Spinal cord (tissue), 9 donors: ENCODE measurements at regions not wholly inside any gene's neighbourhood (a gene's known extent, or its start where the extent isn't known, plus 50 kb on each side); places are given as distances from the start of the nearest gene placed in this dataset.

Experiments used
- DNase-seq, 6 donors: peaks; one replicate each; pipeline versions ENCODE4 v3.0.0 to v3.0.0-alpha.2; 2013 to 2015; ENCODE audit warnings: low spot score in 6 of 6, low read depth in 4 of 6
- H3K27ac ChIP-seq: one replicate; pipeline ENCODE4 v1.5.1; 2013; ENCODE audit warnings: low read depth, low read length, control low read depth
- H3K27me3 ChIP-seq: one replicate; pipeline ENCODE4 v1.6.1; 2013; ENCODE audit warnings: low read length; ENCODE audit not compliant: control insufficient read depth, insufficient read depth
- H3K36me3 ChIP-seq: one replicate; pipeline ENCODE4 v1.6.1; 2013; ENCODE audit warnings: low read length; ENCODE audit not compliant: control insufficient read depth, insufficient read depth
- H3K4me1 ChIP-seq: one replicate; pipeline ENCODE4 v1.6.1; 2013; ENCODE audit warnings: low read length; ENCODE audit not compliant: control insufficient read depth, insufficient read depth
- H3K4me3 ChIP-seq: one replicate; pipeline ENCODE4 v1.5.1; 2013; ENCODE audit warnings: low read depth, low read length, control low read depth
- H3K9me3 ChIP-seq: one replicate; pipeline ENCODE4 v1.6.1; 2013; ENCODE audit warnings: low read length; ENCODE audit not compliant: control insufficient read depth, insufficient read depth
- WGBS: methylation state at CpG from one replicate; pipeline ENCODE4 v1.1.5; 2013; ENCODE audit warnings: missing lambda C conversion rate; ENCODE audit not compliant: insufficient coverage; 5-methylcytosine and 5-hydroxymethylcytosine counted together
- donor health status: healthy.

GRCh38 chr9:80792726-80793125 lies 896.6 kb downstream of the TLE1 start:
- Histone ChIP-seq H3K36me3 (no peaks in the 10 kb centered on the region), H3K4me1 (no peaks in the 10 kb centered on the region), H3K9me3 (no peaks in the 10 kb centered on the region), H3K4me3 (no peak overlapping the region), H3K27me3 (no peaks in the 10 kb centered on the region), H3K27ac (no peak overlapping the region)
- DNase-seq = peak in 1 of 6 donors; percentile 63
- WGBS = 100% methylated on average over 1 of the region's 3 CpGs

DNA sequence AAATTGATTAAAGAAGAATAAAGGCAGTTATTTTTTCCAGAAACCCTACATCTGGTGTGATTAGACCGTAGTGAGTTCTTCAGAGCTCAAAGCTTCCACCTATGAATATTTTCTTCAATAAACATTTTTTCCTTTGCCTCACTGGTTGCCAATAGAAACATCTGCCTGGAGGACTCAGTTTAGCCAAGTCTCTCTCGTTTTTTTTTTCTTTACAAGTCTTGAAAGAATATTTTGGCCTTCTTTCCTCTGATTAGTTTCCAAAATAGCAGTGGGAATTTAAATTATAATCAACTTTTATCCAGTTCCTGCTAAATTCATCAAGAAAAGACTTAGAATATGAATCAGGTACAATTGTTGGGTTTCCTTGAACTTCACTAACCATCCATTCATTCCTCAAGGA lies 897.5 kb downstream of the TLE1 start:
- Histone ChIP-seq H3K27me3 (no peaks in the 10 kb centered on the region), H3K36me3 (no peaks in the 10 kb centered on the region), H3K27ac (no peak overlapping the region), H3K4me3 (no peak overlapping the region), H3K9me3 (no peaks in the 10 kb centered on the region), H3K4me1 (no peaks in the 10 kb centered on the region)
- WGBS = no CpG with 5 or more reads among the region's 2 CpGs
- DNase-seq = peak in 1 of 6 donors; percentile 31

- Histone ChIP-seq H3K27me3 (no peaks in the 10 kb centered on the region), H3K27ac (no peak overlapping the region), H3K9me3 (no peaks in the 10 kb centered on the region), H3K4me3 (no peak overlapping the region), H3K4me1 (no peaks in the 10 kb centered on the region), H3K36me3 (no peaks in the 10 kb centered on the region)
- no peak for DNase-seq
Observed at GRCh38 chr9:80790764-80791163, 898.6 kb downstream of the TLE1 start.

DNA sequence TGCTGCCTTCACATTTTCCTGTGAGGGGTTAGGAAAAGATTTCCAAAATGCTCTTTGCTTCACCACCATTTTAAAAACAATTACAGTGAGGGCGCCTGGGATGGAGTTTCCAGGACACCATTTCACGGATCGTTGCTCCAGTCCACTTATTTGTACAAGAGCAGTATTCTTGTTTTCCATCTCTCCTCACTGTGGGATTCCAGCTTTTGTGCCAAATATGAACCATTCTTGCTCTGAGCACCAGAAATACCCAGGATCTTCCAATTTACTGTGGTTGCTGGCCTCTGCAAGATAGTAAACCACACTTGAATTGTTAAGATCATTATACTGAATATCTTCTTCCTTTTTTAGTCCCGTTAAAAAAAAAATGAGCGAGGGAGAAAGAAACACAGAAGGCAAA lies 899.5 kb downstream of the TLE1 start:
- no peaks in the 10 kb centered on the region for H3K4me1 ChIP-seq
- H3K36me3 ChIP-seq = no peaks in the 10 kb centered on the region
- H3K27ac ChIP-seq = no peak overlapping the region
- WGBS = 51% methylated on average over 3 of the region's 5 CpGs
- no peak overlapping the region for H3K4me3 ChIP-seq
- DNase-seq = peak in 2 of 6 donors; percentile 33 to 52
- H3K27me3 ChIP-seq = no peaks in the 10 kb centered on the region
- no peaks in the 10 kb centered on the region for H3K9me3 ChIP-seq

GRCh38 chr9:80787636-80788035 lies 901.7 kb downstream of the TLE1 start:
- WGBS = no CpG with 5 or more reads among the region's 1 CpG
- Histone ChIP-seq H3K4me1 (no peaks in the 10 kb centered on the region), H3K36me3 (no peaks in the 10 kb centered on the region), H3K27me3 (no peaks in the 10 kb centered on the region), H3K9me3 (no peaks in the 10 kb centered on the region), H3K4me3 (no peak overlapping the region), H3K27ac (no peak overlapping the region)
- no peak for DNase-seq

DNA sequence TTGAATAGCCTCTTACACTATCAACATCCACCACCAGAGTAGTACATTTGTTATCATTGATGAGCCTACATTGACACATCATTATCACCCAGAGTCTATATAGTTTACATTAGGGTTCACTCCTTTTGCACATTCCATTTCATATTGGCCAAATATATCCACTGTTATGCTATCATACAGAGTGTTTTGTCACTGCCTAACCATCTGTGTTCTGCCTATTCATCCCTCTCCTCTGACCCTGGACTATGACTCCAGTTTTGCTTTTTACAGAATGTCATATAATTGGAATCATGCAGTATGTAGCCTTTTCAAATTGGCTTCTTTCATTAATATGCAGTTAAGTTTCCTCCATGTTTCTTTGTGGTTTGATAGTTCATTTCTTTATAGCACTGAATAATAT lies 904.7 kb downstream of the TLE1 start:
- Histone ChIP-seq H3K9me3 (no peaks in the 10 kb centered on the region), H3K27ac (no peak overlapping the region), H3K27me3 (no peaks in the 10 kb centered on the region), H3K36me3 (no peaks in the 10 kb centered on the region), H3K4me3 (no peak overlapping the region), H3K4me1 (no peaks in the 10 kb centered on the region)
- no peak for DNase-seq

GRCh38 chr9:80775971-80776370 lies 913.4 kb downstream of the TLE1 start:
- Histone ChIP-seq H3K27ac (no peak overlapping the region), H3K36me3 (no peaks in the 10 kb centered on the region), H3K4me3 (no peak overlapping the region), H3K27me3 (no peaks in the 10 kb centered on the region), H3K4me1 (no peaks in the 10 kb centered on the region), H3K9me3 (no peaks in the 10 kb centered on the region)
- peak in 1 of 6 donors; percentile 58 for DNase-seq

DNA sequence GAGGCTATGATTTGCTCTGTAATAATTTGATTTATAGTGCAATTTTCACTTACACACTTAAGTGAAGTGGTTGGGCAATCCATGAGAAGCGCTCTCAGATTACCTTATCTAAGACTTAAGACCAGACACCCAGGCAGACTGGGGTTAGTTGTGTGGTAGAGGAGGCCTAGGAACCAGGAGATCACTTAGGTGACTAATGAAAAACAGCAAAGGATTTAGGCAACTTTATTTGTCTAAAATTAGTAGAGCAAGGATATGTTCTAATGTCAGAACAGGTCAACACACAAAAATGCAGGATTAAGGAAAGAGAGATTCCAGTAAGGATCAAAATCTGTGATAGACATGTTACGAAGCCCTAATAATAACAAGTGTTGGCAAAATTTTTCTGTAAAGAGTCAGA lies 913.8 kb downstream of the TLE1 start:
- Histone ChIP-seq H3K36me3 (no peaks in the 10 kb centered on the region), H3K27ac (no peak overlapping the region), H3K27me3 (no peaks in the 10 kb centered on the region), H3K4me3 (no peak overlapping the region), H3K4me1 (no peaks in the 10 kb centered on the region), H3K9me3 (no peaks in the 10 kb centered on the region)
- no peak for DNase-seq
- no CpG with 5 or more reads among the region's 2 CpGs for WGBS

DNA sequence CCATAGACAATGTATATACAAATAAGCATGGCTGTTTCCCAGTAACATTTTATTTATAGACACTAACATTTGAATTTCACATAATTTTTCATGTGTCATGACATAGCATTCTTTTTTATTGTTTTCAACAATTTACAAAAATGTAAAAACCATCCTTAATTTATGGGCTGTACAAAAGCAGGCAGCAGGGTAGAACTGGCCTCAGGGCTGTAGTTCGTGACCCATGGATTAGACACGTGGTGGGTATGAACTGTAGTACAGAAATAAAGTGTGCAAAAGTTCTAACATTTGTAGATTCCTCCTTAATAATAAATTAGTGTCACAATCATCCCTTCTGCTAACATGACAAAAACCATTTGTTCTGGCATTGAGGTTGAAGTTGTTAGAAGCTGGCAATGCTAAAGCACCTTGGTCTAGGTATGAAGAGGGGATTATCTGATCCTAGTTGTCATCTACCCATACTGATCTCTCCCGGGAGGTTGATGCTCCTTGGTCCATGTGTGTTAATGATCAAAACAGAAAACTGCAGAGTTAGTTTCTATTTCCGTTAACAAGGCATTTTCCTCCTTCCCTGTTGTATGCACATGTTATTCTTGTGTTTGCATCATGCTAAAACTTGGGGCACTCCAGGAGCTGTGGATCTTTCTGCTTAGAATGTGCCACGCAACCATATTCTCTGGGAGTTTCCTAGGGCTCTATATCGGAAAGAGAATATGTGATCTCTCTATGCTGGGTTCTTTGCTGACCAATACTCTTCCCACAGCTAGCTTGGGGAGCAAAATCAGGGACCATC lies 917.6 kb downstream of the TLE1 start:
- WGBS = 92% methylated on average over 2 of the region's 6 CpGs
- DNase-seq = no peak
- Histone ChIP-seq H3K36me3 (no peaks in the 10 kb centered on the region), H3K4me3 (no peak overlapping the region), H3K4me1 (no peaks in the 10 kb centered on the region), H3K9me3 (no peaks in the 10 kb centered on the region), H3K27me3 (no peaks in the 10 kb centered on the region), H3K27ac (no peak overlapping the region)

- WGBS = 55% methylated on average over 4 of the region's 4 CpGs
- Histone ChIP-seq H3K4me3 (no peak overlapping the region), H3K36me3 (no peaks in the 10 kb centered on the region), H3K9me3 (no peaks in the 10 kb centered on the region), H3K27ac (no peak overlapping the region), H3K4me1 (no peaks in the 10 kb centered on the region), H3K27me3 (no peaks in the 10 kb centered on the region)
- peak in 1 of 6 donors; percentile 69 for DNase-seq
Observed at GRCh38 chr9:80763536-80763935, 925.8 kb downstream of the TLE1 start.
